22Rv1 (cell line): ENCODE measurements at regions not wholly inside any gene's neighbourhood (a gene's known extent, or its start where the extent isn't known, plus 50 kb on each side); places are given as distances from the start of the nearest gene placed in this dataset.

ENCODE experiments used
- H3K27ac ChIP-seq: fragments of 450-650 bp; 2 replicates; pipeline ENCODE4 v1.5.1; 2017
- CTCF ChIP-seq: fragments of 450-650 bp; IDR thresholded peaks from 2 replicates; pipeline ENCODE4 v1.5.1; 2017; ENCODE audit warnings: mild to moderate bottlenecking
- ZFX ChIP-seq: fragments of 450-650 bp; IDR thresholded peaks from 2 replicates; pipeline ENCODE4 v1.6.1; 2017; ENCODE audit warnings: antibody characterized with exemption, borderline replicate concordance

- no peak overlapping the region for H3K27ac ChIP-seq
- TF ChIP-seq ZFX = no peak
- TF ChIP-seq CTCF = no peak
Observed at GRCh38 chr14:54226558-54226957, 170.2 kb upstream of the CDKN3 start.

- no peak overlapping the region for H3K27ac ChIP-seq
- TF ChIP-seq CTCF (no peak), ZFX (no peak)
Observed at GRCh38 chr14:54229136-54229535, 167.7 kb upstream of the CDKN3 start.

DNA sequence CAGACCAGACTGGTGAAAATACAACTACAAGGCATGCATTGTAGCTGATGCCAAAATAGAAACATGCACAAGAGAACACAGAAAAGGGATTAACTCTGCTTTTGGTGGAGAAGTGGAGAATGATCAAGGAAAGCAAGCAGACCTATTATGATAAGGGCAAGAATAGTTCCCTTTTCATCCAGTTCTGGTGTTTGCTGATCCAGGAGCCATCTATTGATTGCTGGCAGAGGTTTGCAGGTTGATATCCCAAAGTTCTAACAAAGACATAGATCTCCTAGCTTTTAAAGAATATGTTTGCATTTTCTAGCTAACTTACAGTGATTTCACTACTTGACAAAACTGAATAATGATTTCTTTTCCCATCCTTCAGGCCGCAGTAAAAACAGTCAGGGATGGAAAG is 166.2 kb upstream of the CDKN3 start:
- no peak overlapping the region for H3K27ac ChIP-seq
- TF ChIP-seq CTCF (no peak), ZFX (no peak)

- TF ChIP-seq CTCF (no peak), ZFX (no peak)
- no peak overlapping the region for H3K27ac ChIP-seq
Observed at GRCh38 chr14:54232735-54233134, 164.1 kb upstream of the CDKN3 start.

- TF ChIP-seq CTCF (no peak), ZFX (no peak)
- no peak overlapping the region for H3K27ac ChIP-seq
Observed at GRCh38 chr14:54241517-54241916, 155.3 kb upstream of the CDKN3 start.

- H3K27ac ChIP-seq = no peak overlapping the region
- TF ChIP-seq ZFX = no peak
- no peak for TF ChIP-seq CTCF
Observed at GRCh38 chr14:54251356-54251755, 145.5 kb upstream of the CDKN3 start.

- H3K27ac ChIP-seq = no peak overlapping the region
- TF ChIP-seq ZFX (no peak), CTCF (no peak)
Observed at GRCh38 chr14:54252072-54252730, 144.6 kb upstream of the CDKN3 start.
